Activated T-cell treated with anti-CD3 and anti-CD28 coated beads for 48 hours (primary cell): ENCODE measurements at regions not wholly inside any gene's neighbourhood (a gene's known extent, or its start where the extent isn't known, plus 50 kb on each side); places are given as distances from the start of the nearest gene placed in this dataset.
"Not testable (repeated sequence)": the region's sequence is repeated elsewhere in the genome, so short reads cannot be mapped to it uniquely, and the experiment has no call there.

ENCODE experiments used
- DNase-seq: peaks from one replicate; pipeline ENCODE4 v3.0.0-alpha.2; 2020; ENCODE audit warnings: low read depth

- DNase-seq, result no peak
Observed at GRCh38 chr2:145909175-145909755, 1389.3 kb upstream of the ZEB2 start.

- DNase-seq, result no peak
Observed at GRCh38 chr2:145906354-145906753, 1386.4 kb upstream of the ZEB2 start.

GRCh38 chr2:145905371-145905770 lies 1385.5 kb upstream of the ZEB2 start:
- DNase-seq, result no peak

GRCh38 chr2:145897151-145897550 lies 1377.2 kb upstream of the ZEB2 start:
- no peak for DNase-seq

- DNase-seq, result no peak
Observed at GRCh38 chr2:145887915-145888314, 1368.0 kb upstream of the ZEB2 start.

- not testable (repeated sequence) for DNase-seq
Observed at GRCh38 chr2:145880997-145881396, 1361.1 kb upstream of the ZEB2 start.

- no peak for DNase-seq
Observed at GRCh38 chr2:145875016-145875415, 1355.1 kb upstream of the ZEB2 start.

GRCh38 chr2:145874466-145874865 lies 1354.5 kb upstream of the ZEB2 start:
- no peak for DNase-seq

GRCh38 chr2:145864501-145864900 lies 1344.6 kb upstream of the ZEB2 start:
- DNase-seq, result no peak

- DNase-seq, result no peak
Observed at GRCh38 chr2:145861940-145862339, 1342.0 kb upstream of the ZEB2 start.

GRCh38 chr2:145860083-145860482 lies 1340.2 kb upstream of the ZEB2 start:
- DNase-seq, result no peak

GRCh38 chr2:145855142-145855541 lies 1335.2 kb upstream of the ZEB2 start:
- no peak for DNase-seq

- DNase-seq, result no peak
Observed at GRCh38 chr2:145854039-145854755, 1334.3 kb upstream of the ZEB2 start.

GRCh38 chr2:145851730-145852129 lies 1331.8 kb upstream of the ZEB2 start:
- no peak for DNase-seq

GRCh38 chr2:145849466-145849865 lies 1329.5 kb upstream of the ZEB2 start:
- no peak for DNase-seq

- no peak for DNase-seq
Observed at GRCh38 chr2:145846982-145847381, 1327.1 kb upstream of the ZEB2 start.

- DNase-seq, result no peak
Observed at GRCh38 chr2:145845923-145846322, 1326.0 kb upstream of the ZEB2 start.

GRCh38 chr2:145845207-145845894 lies 1325.4 kb upstream of the ZEB2 start:
- DNase-seq, result no peak

GRCh38 chr2:145841973-145842372 lies 1322.1 kb upstream of the ZEB2 start:
- no peak for DNase-seq

GRCh38 chr2:145836986-145837385 lies 1317.1 kb upstream of the ZEB2 start:
- DNase-seq, result no peak

GRCh38 chr2:145835665-145836064 lies 1315.7 kb upstream of the ZEB2 start:
- no peak for DNase-seq

- no peak for DNase-seq
Observed at GRCh38 chr2:145832681-145833080, 1312.8 kb upstream of the ZEB2 start.

GRCh38 chr2:145829931-145830330 lies 1310.0 kb upstream of the ZEB2 start:
- no peak for DNase-seq
